HepG2 (cell line): ENCODE measurements at regions not wholly inside any gene's neighbourhood (a gene's known extent, or its start where the extent isn't known, plus 50 kb on each side); places are given as distances from the start of the nearest gene placed in this dataset.

Source experiments
- CAMTA2 ChIP-seq: sonication (generic); formaldehyde crosslinking; IDR thresholded peaks from 2 replicates; pipeline ENCODE4 v1.4.0; 2020; ENCODE audit warnings: mild to moderate bottlenecking, missing genetic modification reagents, borderline replicate concordance
- CCAR2 ChIP-seq: fragments of 200-400 bp; formaldehyde crosslinking; optimal IDR thresholded peaks from 2 replicates; pipeline ENCODE3; 2018; ENCODE audit warnings: low read depth, mild to moderate bottlenecking, low read length, moderate library complexity
- CTCF ChIP-seq: sonication (generic); formaldehyde crosslinking; IDR thresholded peaks from 2 replicates; pipeline ENCODE4 v1.5.0; 2020; ENCODE audit warnings: mild to moderate bottlenecking, missing genetic modification reagents, moderate library complexity
- EHMT2 ChIP-seq: fragments of 200-600 bp; sonication (generic); IDR thresholded peaks from 2 replicates; pipeline ENCODE4 v1.7.0; 2017; ENCODE audit warnings: antibody characterized with exemption, low read depth, low read length, borderline replicate concordance
- KLF16 ChIP-seq, 2 experiments: sonication (generic) in 1 of 2; formaldehyde crosslinking in 1 of 2; IDR thresholded peaks; 2 replicates each; pipeline versions ENCODE4 v1.6.1 to v1.8.0; 2016 to 2023; ENCODE audit warnings: missing genetic modification reagents in 2 of 2, missing compliant biosample characterization in 1 of 2
- MAFF ChIP-seq: IDR thresholded peaks from 2 replicates; pipeline ENCODE4 v1.6.1; 2011; ENCODE audit warnings: low read depth, low read length, improper control_type of control experiment
- REPIN1 ChIP-seq: sonication (generic); formaldehyde crosslinking; IDR thresholded peaks from 2 replicates; pipeline ENCODE4 v1.8.0; 2022; ENCODE audit warnings: missing genetic modification reagents, low read depth, mild to moderate bottlenecking, borderline replicate concordance
- SMYD3 ChIP-seq: sonication (generic); formaldehyde crosslinking; IDR thresholded peaks from 2 replicates; pipeline ENCODE4 v1.8.1; 2023; ENCODE audit warnings: mild to moderate bottlenecking, missing genetic modification reagents
- TRAFD1 ChIP-seq: sonication (generic); formaldehyde crosslinking; IDR thresholded peaks from 2 replicates; pipeline ENCODE4 v1.5.1; 2020; ENCODE audit warnings: missing genetic modification reagents, mild to moderate bottlenecking, borderline replicate concordance
- ZNF747 ChIP-seq: sonication (generic); formaldehyde crosslinking; IDR thresholded peaks from 2 replicates; pipeline ENCODE4 v1.8.1; 2023; ENCODE audit warnings: missing genetic modification reagents, mild to moderate bottlenecking, borderline replicate concordance
- ZNF883 ChIP-seq: sonication (generic); formaldehyde crosslinking; IDR thresholded peaks from 2 replicates; pipeline ENCODE4 v1.5.1; 2020; ENCODE audit warnings: mild to moderate bottlenecking, missing genetic modification reagents; ENCODE audit errors: not compliant biosample characterization
- TF ChIP-seq, protein P1 (sequence below): sonication (generic); formaldehyde crosslinking; IDR thresholded peaks from 2 replicates; pipeline ENCODE4 v1.4.0; 2020; ENCODE audit warnings: missing genetic modification reagents, borderline replicate concordance

DNA sequence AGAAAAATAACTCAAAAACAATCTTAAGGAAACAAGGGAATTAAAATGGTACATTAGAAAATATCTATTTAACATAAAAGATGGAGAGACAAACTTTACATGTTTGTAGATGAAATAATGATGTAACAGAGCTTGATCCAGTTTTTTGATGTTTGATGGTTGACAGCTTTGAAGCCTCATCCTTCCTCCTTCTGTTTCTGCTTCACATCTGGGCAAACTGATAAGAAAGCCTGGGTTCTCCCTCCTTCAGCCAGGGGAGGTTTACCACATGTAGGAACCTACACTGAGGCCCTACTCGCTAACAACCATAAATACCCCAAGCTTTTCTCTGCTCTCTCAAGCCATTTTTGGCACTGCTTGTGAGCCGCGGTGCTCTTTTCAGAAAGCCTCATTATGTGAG, 82.8 kb upstream of the ZNF32 start:
- no peak for TF ChIP-seq CTCF (CRISPR knock-in tag)
- TF ChIP-seq CCAR2: no peak
- TF ChIP-seq REPIN1: no peak
- no peak for TF ChIP-seq ZNF747 (CRISPR knock-in tag)
- no peak for TF ChIP-seq SMYD3
- no peak for TF ChIP-seq CAMTA2
- no peak for TF ChIP-seq MAFF
- no peak for TF ChIP-seq KLF16 (CRISPR knock-in tag; IDR thresholded peaks at IDR 0.05)
- TF ChIP-seq ZNF883 (CRISPR knock-in tag): no peak
- TF ChIP-seq, protein P1, sequence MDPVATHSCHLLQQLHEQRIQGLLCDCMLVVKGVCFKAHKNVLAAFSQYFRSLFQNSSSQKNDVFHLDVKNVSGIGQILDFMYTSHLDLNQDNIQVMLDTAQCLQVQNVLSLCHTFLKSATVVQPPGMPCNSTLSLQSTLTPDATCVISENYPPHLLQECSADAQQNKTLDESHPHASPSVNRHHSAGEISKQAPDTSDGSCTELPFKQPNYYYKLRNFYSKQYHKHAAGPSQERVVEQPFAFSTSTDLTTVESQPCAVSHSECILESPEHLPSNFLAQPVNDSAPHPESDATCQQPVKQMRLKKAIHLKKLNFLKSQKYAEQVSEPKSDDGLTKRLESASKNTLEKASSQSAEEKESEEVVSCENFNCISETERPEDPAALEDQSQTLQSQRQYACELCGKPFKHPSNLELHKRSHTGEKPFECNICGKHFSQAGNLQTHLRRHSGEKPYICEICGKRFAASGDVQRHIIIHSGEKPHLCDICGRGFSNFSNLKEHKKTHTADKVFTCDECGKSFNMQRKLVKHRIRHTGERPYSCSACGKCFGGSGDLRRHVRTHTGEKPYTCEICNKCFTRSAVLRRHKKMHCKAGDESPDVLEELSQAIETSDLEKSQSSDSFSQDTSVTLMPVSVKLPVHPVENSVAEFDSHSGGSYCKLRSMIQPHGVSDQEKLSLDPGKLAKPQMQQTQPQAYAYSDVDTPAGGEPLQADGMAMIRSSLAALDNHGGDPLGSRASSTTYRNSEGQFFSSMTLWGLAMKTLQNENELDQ (CRISPR knock-in tag): no peak
- no peak for TF ChIP-seq TRAFD1 (CRISPR knock-in tag)
- TF ChIP-seq EHMT2: no peak
